Activated CD4-positive, alpha-beta T cell treated with anti-CD3 and anti-CD28 coated beads, Interleukin-10, Interleukin-2, amounts not matched to agents 100 ng/mL and 50 ng/mL, durations not matched to agents 16 hours and 8 hours (primary cell): ENCODE measurements at regions not wholly inside any gene's neighbourhood (a gene's known extent, or its start where the extent isn't known, plus 50 kb on each side); places are given as distances from the start of the nearest gene placed in this dataset.
A peak's percentile ranks its signal among the peaks of the same experiment; 100 is the strongest.

Experiments used
- DNase-seq: peaks from one replicate; pipeline ENCODE4 v3.0.0-alpha.2; 2020

GRCh38 chr11:76298255-76298654 lies 82.7 kb downstream of the THAP12 start:
- DNase-seq, result no peak

DNA sequence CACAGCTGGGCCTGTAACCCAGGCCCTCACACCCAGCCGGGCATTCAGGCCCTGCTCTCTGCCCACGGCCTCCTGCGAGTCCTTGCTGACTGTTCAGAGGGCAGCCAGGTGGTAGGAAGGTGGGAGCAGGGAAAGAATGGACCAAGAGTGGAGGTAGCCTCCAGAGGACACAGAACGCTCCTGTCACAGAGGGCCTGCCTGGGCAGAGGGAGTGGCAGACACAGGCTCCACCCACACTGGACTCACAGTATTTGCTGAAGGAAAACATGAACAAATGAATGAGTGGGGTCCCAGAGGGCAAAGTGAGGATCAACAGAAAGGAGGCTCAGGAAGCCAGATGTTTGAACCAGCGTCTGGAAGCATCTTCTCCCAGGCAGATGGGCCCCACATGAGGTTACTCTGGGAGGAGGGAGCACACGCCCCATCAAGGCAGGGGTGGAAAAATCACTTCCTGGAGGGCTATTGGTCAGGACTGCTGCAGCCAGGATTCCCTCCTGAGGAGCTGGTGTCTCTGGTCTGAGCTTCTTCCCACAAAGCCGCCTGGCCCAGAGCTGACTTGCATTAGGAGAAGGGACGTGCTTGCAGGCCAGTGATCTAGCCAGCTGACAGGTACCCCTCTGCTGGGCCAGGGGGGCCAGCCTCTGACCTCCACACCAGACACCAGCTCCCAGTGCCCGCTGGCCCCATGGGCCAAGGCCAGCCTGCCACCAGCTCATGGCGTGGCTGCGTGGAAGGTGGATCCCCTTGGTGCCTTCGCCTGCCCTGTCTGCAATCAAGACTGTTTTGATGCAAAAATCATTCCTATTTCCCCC lies 84.0 kb downstream of the THAP12 start:
- DNase-seq, result no peak

GRCh38 chr11:76293189-76293631 lies 86.9 kb upstream of the WNT11 start:
- DNase-seq, result peak; percentile 88

DNA sequence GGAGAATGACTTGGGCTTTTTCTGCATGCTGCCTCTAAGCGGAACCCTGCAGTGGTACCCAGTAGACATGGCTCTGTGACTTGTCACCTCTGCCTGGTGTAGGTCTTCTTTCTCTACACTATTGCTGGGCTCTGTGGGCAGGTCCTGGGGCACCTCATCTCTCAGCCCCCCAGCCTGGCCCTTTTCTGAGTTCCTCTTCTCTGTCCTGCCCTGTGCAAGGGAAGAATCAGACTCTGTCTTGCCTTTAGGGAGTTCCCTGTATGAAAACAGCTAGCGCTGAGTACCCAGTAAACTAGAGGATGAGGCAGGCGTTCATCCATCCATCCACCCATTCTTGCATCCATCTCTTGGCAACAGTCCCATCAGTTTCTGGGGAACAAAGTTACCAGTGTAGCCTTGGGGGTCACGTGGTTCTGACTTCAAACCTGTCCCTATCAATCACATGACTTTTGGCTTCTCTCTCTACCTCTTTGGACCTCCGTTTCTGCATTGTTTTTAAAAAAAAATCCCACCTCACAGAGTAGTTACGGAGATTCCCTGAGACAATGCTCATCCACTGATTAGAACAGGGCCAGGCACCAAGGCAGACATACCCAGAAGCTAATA lies 86.4 kb upstream of the WNT11 start:
- no peak for DNase-seq

GRCh38 chr11:76291576-76292526 lies 85.5 kb upstream of the WNT11 start:
- DNase-seq, result peak; percentile 9

GRCh38 chr11:76288166-76288980 lies 82.1 kb upstream of the WNT11 start:
- DNase-seq, result peak; percentile 55

- no peak for DNase-seq
These were observed 80.9 kb upstream of the WNT11 start for GRCh38 chr11:76287227-76287626.

DNA sequence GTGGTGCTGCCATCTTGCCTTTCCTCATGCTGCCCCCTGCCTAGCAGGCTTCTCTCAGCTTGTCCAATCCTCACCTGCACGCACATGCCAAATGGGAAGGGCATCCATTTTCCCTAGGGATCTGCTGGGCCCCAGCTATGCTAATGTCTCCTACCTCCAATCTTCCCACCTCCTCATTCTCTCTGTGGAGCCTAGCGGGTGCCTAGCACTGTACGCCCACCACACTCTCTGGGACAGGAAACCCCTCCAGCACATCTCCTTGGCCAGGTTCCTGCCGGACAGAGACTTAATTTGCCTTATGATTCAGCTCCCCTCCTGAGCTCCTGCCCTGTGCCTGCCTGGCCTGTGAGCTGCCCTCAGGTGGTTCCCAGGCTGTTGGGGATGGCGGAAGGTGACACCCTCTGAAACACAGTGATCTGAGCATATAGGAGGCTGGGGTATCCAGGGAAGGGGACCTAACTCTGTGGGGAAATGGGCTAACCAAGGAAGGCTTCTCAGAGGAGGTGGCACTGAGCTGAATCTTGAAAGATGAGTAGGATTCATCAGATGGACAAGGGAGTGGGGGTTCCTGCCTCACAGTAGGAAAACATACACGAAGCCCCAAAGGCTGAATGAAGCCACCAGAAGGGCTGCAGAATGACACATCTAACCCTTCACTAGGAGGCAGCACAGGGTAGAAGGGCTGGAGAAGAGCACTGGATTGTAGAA lies 79.2 kb upstream of the WNT11 start:
- no peak for DNase-seq

DNA sequence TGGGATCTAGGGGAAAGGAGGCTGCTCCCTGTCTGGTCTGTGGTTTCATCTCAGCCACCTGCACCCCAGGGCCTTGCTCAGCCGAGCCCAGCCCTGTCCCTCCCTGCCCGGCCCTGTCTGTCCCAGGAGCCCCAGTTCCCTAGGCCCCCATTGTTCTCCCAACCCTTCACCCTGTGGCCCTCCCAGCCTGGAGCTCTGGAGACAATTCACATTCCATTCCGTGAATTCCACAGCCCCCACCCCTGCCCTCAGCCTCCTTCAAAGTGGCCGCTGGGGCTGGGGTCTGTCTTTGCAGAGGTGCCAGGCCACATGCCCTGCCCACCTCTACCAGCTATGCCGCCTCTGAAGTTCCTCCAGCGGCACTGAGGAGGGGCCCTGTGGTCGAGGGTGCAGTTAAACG lies 77.9 kb upstream of the WNT11 start:
- no peak for DNase-seq

DNA sequence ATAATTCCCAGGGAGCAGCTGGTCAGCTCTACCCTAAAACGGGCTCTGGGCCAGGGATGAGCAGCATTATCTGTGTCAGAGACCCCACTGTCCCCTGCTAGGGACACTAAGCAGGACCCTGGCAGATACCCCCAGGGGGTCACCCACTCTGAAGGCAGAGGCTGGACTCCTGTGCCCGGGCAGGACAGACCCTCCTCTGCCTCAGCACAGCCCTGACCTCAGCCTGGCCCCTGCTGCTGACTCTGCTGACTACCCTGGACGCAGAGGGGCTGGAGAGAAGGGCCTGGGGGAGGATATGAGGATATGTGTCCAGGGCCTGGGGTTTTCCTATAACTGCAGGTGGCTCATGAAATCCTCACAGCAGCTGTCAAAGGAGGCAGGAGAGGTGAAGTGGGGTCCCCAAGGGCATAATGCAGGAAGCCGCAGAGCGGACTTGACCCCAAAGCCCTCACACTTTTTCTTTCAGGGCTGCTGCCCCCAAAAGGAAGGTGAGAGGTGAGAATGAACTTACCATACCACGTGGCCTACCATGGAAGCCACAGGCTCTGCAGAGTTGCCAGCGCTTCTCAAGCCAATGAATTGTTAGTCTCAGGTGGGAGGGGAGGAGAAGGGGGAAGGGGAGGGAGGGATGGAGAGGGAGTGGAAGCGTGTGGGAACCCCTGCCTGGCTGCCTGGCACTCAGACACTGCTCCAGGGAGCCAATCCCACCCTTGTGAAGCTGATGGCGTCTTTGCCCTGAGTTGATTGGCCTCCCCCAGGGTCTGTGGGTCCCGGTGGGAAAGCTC lies 76.7 kb upstream of the WNT11 start:
- DNase-seq, result no peak

DNA sequence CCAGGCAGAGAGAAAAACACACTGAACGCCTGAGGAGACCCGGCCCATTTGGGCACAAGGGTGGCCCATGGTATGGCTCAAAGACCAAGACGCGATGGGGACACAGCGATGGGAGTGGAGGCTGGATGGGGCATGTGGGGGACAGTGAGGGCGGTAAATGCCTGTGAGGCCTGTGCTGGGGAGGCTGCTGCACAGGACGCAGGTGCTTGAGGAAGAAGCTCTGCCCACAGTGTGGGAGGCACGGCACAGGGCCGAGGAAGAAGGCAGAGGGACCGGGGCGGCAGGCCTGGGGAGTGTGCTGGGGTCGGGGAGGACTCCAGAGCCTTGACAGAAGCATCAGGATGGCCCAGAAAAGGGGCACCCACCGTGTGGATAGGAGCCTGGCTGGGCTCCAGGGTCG lies 75.9 kb upstream of the WNT11 start:
- no peak for DNase-seq

GRCh38 chr11:76281558-76281906 lies 75.2 kb upstream of the WNT11 start:
- no peak for DNase-seq

- DNase-seq, result no peak
These were observed 74.7 kb upstream of the WNT11 start for GRCh38 chr11:76280882-76281557.

GRCh38 chr11:76280151-76280881 lies 74.0 kb upstream of the WNT11 start:
- no peak for DNase-seq

GRCh38 chr11:76279646-76280045 lies 73.3 kb upstream of the WNT11 start:
- no peak for DNase-seq

GRCh38 chr11:76279038-76279437 lies 72.7 kb upstream of the WNT11 start:
- DNase-seq, result no peak

GRCh38 chr11:76278526-76278925 lies 72.2 kb upstream of the WNT11 start:
- DNase-seq, result no peak

GRCh38 chr11:76277298-76278175 lies 71.2 kb upstream of the WNT11 start:
- DNase-seq, result no peak

DNA sequence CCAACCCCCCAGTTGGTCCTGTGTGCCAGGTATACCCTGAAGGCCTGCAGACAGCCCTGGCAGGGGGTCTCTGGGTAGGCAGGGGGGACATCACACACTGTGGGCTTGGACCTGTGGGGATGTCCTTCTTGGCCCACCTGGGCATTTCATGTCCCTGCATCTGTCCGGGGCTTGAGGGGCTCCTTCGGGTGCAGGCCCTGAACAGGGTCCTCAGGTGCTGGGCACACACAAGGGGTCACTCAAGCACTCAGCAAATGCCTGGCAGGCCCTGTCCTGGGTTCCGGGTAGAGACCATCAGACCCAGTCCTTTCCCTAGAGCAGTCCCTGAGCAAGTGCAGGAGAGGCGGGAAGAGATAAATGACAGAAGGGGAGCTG lies 70.5 kb upstream of the WNT11 start:
- no peak for DNase-seq
